Upper lobe of left lung (tissue), 6 donors: ENCODE measurements at regions not wholly inside any gene's neighbourhood (a gene's known extent, or its start where the extent isn't known, plus 50 kb on each side); places are given as distances from the start of the nearest gene placed in this dataset.
A peak's percentile ranks its signal among the peaks of the same experiment; 100 is the strongest.

ENCODE experiments used
- ATAC-seq, 2 donors: fragments of 200-7000 bp; cut with Tn5 transposase; one replicate each; pipeline ENCODE4 v1.9.1; 2022; ENCODE audit warnings: mild to moderate bottlenecking in 2 of 2, moderate library complexity in 2 of 2; ENCODE audit not compliant: low FRiP score in 2 of 2
- DNase-seq, 2 donors: peaks; one replicate each; pipeline ENCODE4 v3.0.0-alpha.2; 2019 to 2020
- H3K27ac ChIP-seq, 4 donors: fragments of 200-600 bp; sonication (generic); one replicate each; pipeline ENCODE4 v1.5.1; 2016 to 2019
- H3K27me3 ChIP-seq, 4 donors: fragments of 200-600 bp; sonication (generic); one replicate each; pipeline ENCODE4 v1.5.1; 2017 to 2019
- H3K36me3 ChIP-seq, 4 donors: fragments of 200-600 bp; sonication (generic); one replicate each; pipeline ENCODE4 v1.5.1; 2016 to 2019
- H3K4me1 ChIP-seq, 4 donors: fragments of 200-600 bp; sonication (generic); one replicate each; pipeline ENCODE4 v1.5.1; 2018 to 2019
- H3K4me3 ChIP-seq, 4 donors: fragments of 200-600 bp; sonication (generic); one replicate each; pipeline ENCODE4 v1.5.1; 2017 to 2019; ENCODE audit warnings: mild to moderate bottlenecking in 2 of 4, moderate library complexity in 1 of 4
- H3K9me3 ChIP-seq, 4 donors: fragments of 200-600 bp; sonication (generic); one replicate each; pipeline ENCODE4 v1.5.1; 2018 to 2019
- CTCF ChIP-seq, 6 experiments: fragments of 450-650 bp in 4 of 6; fragments of 200-600 bp in 2 of 6; sonication (generic) in 2 of 6; IDR thresholded peaks; one replicate each; pipeline ENCODE4 v1.5.1; 2016 to 2019; ENCODE audit warnings: antibody characterized with exemption in 6 of 6
- EP300 ChIP-seq, 4 donors: sonication (generic); formaldehyde crosslinking; IDR thresholded peaks; one replicate each; pipeline ENCODE4 v1.5.1; 2017; ENCODE audit warnings: antibody characterized with exemption in 4 of 4, control low read depth in 2 of 4
- POLR2A ChIP-seq, 4 donors: fragments of 450-650 bp; IDR thresholded peaks; one replicate each; pipeline ENCODE4 v1.5.1; 2016 to 2017; ENCODE audit warnings: antibody characterized with exemption in 4 of 4, mild to moderate bottlenecking in 2 of 4
- POLR2AphosphoS5 ChIP-seq, 2 donors: sonication (generic); formaldehyde crosslinking; IDR thresholded peaks; one replicate each; pipeline ENCODE4 v1.5.1; 2017; ENCODE audit warnings: antibody characterized with exemption in 2 of 2
- WGBS, 2 donors: methylation state at CpG; one replicate each; pipeline ENCODE4 v1.1.5; 2017 to 2018; 5-methylcytosine and 5-hydroxymethylcytosine counted together
- donor health status: DM: no; HTN: no; CAD: no; lungs with moderate emphysema.
- donor health status: DM: no; HTN: yes; CAD: no; lungs with severe emphysema.

GRCh38 chr18:64275593-64276300, 126.9 kb upstream of the LINC00305 start:
- no peak for DNase-seq
- ATAC-seq, result no peak
- Histone ChIP-seq H3K27me3 (no peaks in the 10 kb centered on the region), H3K27ac (peak overlapping the region in 2 of 4 donors; percentile 8), H3K4me1 (peaks cover 5 to 17% (median 15%) of the 10 kb centered on the region in 4 donors), H3K36me3 (no peaks in the 10 kb centered on the region), H3K9me3 (peaks cover 0 to 3% (median under 1%) of the 10 kb centered on the region in 4 donors), H3K4me3 (no peak overlapping the region)
- no peak for TF ChIP-seq POLR2A (IDR thresholded peaks at IDR 0.05)
- TF ChIP-seq POLR2AphosphoS5 (IDR thresholded peaks at IDR 0.05), result no peak
- no peak for TF ChIP-seq EP300 (IDR thresholded peaks at IDR 0.05)
- TF ChIP-seq CTCF (IDR thresholded peaks at IDR 0.05), result no peak
- 31 to 43% methylated on average over 3 of the region's 3 CpGs for WGBS, 2 donors

DNA sequence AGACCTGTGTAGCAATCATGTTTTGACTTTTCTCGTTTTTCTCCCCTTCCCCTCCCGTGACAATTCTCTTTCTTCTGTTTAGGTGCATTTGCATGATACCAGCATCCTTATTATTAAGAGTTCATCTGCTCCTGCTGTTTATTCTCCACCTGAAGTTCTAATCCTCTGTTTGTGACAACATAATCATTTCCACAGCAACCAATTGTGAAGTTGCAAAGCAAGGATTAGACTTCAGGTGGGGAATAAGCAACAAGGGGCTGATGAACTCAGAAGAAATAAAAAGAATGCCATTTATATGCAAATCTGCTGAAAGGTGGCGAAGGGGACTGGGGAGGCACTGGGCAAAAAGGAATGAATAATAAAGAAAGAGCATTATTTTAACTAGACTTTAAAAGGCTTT, 124.8 kb upstream of the LINC00305 start:
- WGBS, 2 donors, result 74 to 78% methylated on average over 3 of the region's 3 CpGs
- TF ChIP-seq POLR2A (IDR thresholded peaks at IDR 0.05) (no peak), POLR2AphosphoS5 (IDR thresholded peaks at IDR 0.05) (no peak), EP300 (IDR thresholded peaks at IDR 0.05) (no peak), CTCF (IDR thresholded peaks at IDR 0.05) (no peak)
- ATAC-seq, result no peak
- peaks cover 5 to 17% (median 15%) of the 10 kb centered on the region in 4 donors for H3K4me1 ChIP-seq
- H3K27me3 ChIP-seq, result no peaks in the 10 kb centered on the region
- H3K36me3 ChIP-seq, result no peaks in the 10 kb centered on the region
- H3K9me3 ChIP-seq, result no peaks in the 10 kb centered on the region
- H3K27ac ChIP-seq, result no peak overlapping the region
- no peak for DNase-seq
- no peak overlapping the region for H3K4me3 ChIP-seq

DNA sequence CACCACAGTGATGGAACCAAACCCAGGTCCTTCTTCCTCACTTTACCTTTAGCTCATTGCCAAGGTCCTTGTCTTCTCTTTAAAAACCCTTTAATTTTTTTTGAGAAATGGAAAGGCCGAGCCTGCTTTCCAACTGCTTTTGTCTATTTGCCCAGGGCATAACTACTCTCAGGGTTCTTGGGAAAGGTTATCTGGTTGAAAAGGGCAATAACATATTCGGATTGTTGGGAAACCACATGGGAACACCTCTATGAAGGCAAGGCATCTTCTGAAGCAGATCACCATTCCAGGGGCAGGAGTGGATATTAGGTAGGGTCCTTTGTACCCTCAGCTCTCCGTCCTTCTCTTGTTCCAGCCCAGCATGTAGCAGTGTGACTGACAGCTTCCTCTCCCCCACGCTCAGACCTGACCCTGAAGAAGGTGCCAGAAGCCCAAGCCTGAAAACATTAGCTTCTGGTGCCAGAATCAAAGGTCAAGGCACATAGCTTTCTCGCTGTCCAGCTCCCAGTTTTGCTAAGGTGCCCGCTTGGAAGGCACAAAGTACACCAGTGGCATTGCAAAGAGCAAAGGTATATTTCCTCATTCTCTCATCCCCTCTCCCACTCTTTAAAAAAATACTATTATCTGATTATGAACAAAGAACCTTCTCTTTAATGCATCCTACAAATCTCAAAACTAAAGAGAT, 123.2 kb upstream of the LINC00305 start:
- Histone ChIP-seq H3K9me3 (no peaks in the 10 kb centered on the region), H3K36me3 (no peaks in the 10 kb centered on the region), H3K4me3 (no peak overlapping the region), H3K4me1 (peaks cover 5 to 17% (median 15%) of the 10 kb centered on the region in 4 donors), H3K27ac (no peak overlapping the region), H3K27me3 (no peaks in the 10 kb centered on the region)
- no peak for TF ChIP-seq CTCF (IDR thresholded peaks at IDR 0.05)
- TF ChIP-seq EP300 (IDR thresholded peaks at IDR 0.05), result no peak
- TF ChIP-seq POLR2A (IDR thresholded peaks at IDR 0.05), result no peak
- no peak for TF ChIP-seq POLR2AphosphoS5 (IDR thresholded peaks at IDR 0.05)
- WGBS, 2 donors, result 70 to 71% methylated on average over 6 of the region's 6 CpGs
- DNase-seq, result no peak
- ATAC-seq, result no peak

GRCh38 chr18:64271246-64271645, 122.4 kb upstream of the LINC00305 start:
- TF ChIP-seq POLR2A (IDR thresholded peaks at IDR 0.05) (no peak), POLR2AphosphoS5 (IDR thresholded peaks at IDR 0.05) (no peak), CTCF (IDR thresholded peaks at IDR 0.05) (no peak), EP300 (IDR thresholded peaks at IDR 0.05) (no peak)
- ATAC-seq (no peak), DNase-seq (no peak)
- WGBS, 2 donors, result 8 to 31% methylated on average over 4 of the region's 4 CpGs
- Histone ChIP-seq H3K36me3 (no peaks in the 10 kb centered on the region), H3K4me3 (no peak overlapping the region), H3K4me1 (peaks cover 4 to 12% (median 12%) of the 10 kb centered on the region in 4 donors), H3K27me3 (no peaks in the 10 kb centered on the region), H3K27ac (no peak overlapping the region), H3K9me3 (no peaks in the 10 kb centered on the region)
